ENCODE measurements at regions not wholly inside any gene's neighbourhood (a gene's known extent, or its start where the extent isn't known, plus 50 kb on each side); places are given as distances from the start of the nearest gene placed in this dataset.

- Histone ChIP-seq H3K27me3 (ENCODE audit: insufficient read depth, low read length) (no peaks in the 10 kb centered on the region), H3K36me3 (ENCODE audit: insufficient read depth, low read length) (no peaks in the 10 kb centered on the region), H2AFZ (ENCODE audit: low read length, unreplicated experiment) (no peak overlapping the region), H3K79me2 (ENCODE audit: control insufficient read depth, insufficient read depth, low read length, unreplicated experiment) (no peaks in the 10 kb centered on the region), H3K27ac (ENCODE audit: low read depth, low read length) (no peak overlapping the region), H3K4me3 (ENCODE audit: low read depth, low read length) (no peak overlapping the region), H3K4me1 (ENCODE audit: control insufficient read depth, insufficient read depth, low read length, unreplicated experiment) (no peaks in the 10 kb centered on the region)
These were observed 2882.5 kb downstream of the PCDH9 start for GRCh38 chr13:64347664-64348063.

- H3K36me3 ChIP-seq (ENCODE audit: insufficient read depth, low read length) = no peaks in the 10 kb centered on the region
- no peaks in the 10 kb centered on the region for H3K79me2 ChIP-seq (ENCODE audit: control insufficient read depth, insufficient read depth, low read length, unreplicated experiment)
- no peaks in the 10 kb centered on the region for H3K27me3 ChIP-seq (ENCODE audit: insufficient read depth, low read length)
- no peak overlapping the region for H2AFZ ChIP-seq (ENCODE audit: low read length, unreplicated experiment)
- no peaks in the 10 kb centered on the region for H3K4me1 ChIP-seq (ENCODE audit: control insufficient read depth, insufficient read depth, low read length, unreplicated experiment)
- H3K27ac ChIP-seq (ENCODE audit: low read depth, low read length) = no peak overlapping the region
- H3K4me3 ChIP-seq (ENCODE audit: low read depth, low read length) = no peak overlapping the region
These were observed 2890.6 kb downstream of the PCDH9 start for GRCh38 chr13:64339373-64340063.

DNA sequence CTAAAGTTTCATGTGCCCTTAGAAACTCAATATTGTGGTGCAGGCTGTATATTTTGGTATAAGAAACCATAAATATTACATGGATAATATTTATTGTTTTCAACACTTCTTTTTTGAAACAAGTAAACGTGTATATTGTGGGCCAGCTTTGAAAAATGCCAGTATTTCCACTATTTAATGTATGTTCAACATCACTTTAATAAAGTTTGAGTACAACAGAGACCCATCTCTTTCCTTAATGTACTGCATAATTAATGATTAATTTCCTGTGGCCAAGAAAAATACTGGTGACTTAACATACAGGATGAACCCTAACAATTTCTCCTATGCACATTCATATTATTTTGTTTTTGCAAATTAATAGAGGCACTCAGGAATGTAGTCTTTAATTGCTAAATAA is 2891.5 kb downstream of the PCDH9 start:
- H3K36me3 ChIP-seq (ENCODE audit: insufficient read depth, low read length) = no peaks in the 10 kb centered on the region
- no peaks in the 10 kb centered on the region for H3K4me1 ChIP-seq (ENCODE audit: control insufficient read depth, insufficient read depth, low read length, unreplicated experiment)
- no peak overlapping the region for H3K4me3 ChIP-seq (ENCODE audit: low read depth, low read length)
- no peak overlapping the region for H3K27ac ChIP-seq (ENCODE audit: low read depth, low read length)
- H2AFZ ChIP-seq (ENCODE audit: low read length, unreplicated experiment) = no peak overlapping the region
- no peaks in the 10 kb centered on the region for H3K79me2 ChIP-seq (ENCODE audit: control insufficient read depth, insufficient read depth, low read length, unreplicated experiment)
- no peaks in the 10 kb centered on the region for H3K27me3 ChIP-seq (ENCODE audit: insufficient read depth, low read length)

DNA sequence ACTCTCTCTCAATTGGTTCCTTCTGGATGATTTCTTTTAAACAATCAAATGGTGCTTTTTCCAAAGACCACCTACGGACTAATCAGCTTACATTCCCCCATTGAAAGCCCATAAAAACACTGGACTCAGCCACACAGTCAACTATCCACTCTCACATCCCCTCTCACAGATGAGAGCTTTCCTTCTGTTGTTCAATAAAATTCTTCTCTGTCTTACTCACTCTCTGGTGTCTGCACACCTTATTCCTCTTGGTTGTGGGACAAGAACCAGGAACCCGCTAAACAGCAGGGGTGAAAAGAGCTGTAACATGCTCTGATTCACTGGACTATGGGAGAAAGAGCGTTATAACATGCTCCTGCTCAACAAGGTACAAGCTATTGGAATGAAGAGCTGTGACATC is 2896.2 kb downstream of the PCDH9 start:
- Histone ChIP-seq H2AFZ (ENCODE audit: low read length, unreplicated experiment) (no peak overlapping the region), H3K27ac (ENCODE audit: low read depth, low read length) (no peak overlapping the region), H3K4me1 (ENCODE audit: control insufficient read depth, insufficient read depth, low read length, unreplicated experiment) (no peaks in the 10 kb centered on the region), H3K27me3 (ENCODE audit: insufficient read depth, low read length) (no peaks in the 10 kb centered on the region), H3K36me3 (ENCODE audit: insufficient read depth, low read length) (no peaks in the 10 kb centered on the region), H3K4me3 (ENCODE audit: low read depth, low read length) (no peak overlapping the region), H3K79me2 (ENCODE audit: control insufficient read depth, insufficient read depth, low read length, unreplicated experiment) (no peaks in the 10 kb centered on the region)

DNA sequence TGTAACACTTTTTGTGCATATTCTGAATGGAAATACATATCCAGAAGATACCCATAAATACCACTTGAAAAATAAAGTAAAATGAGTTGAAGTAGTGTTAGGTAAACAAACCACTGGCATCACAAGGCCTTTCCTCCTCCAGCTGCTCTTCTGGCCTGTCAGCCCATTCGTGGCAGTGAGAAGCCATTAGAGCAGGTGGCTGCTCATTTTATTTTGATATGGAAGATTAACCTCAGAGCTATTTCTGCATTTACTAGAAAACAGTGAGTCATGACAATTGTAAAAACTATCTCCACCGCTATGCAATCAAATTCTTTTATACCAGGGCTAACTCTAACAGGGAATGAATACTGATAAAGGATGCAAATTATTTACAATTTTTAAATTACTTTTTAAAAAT is 2898.1 kb downstream of the PCDH9 start:
- Histone ChIP-seq H3K4me1 (ENCODE audit: control insufficient read depth, insufficient read depth, low read length, unreplicated experiment) (no peaks in the 10 kb centered on the region), H3K4me3 (ENCODE audit: low read depth, low read length) (no peak overlapping the region)

GRCh38 chr13:64327505-64328194 is 2902.5 kb downstream of the PCDH9 start:
- Histone ChIP-seq H3K36me3 (ENCODE audit: insufficient read depth, low read length) (no peaks in the 10 kb centered on the region), H3K27me3 (ENCODE audit: insufficient read depth, low read length) (no peaks in the 10 kb centered on the region), H3K27ac (ENCODE audit: low read depth, low read length) (no peak overlapping the region), H3K79me2 (ENCODE audit: control insufficient read depth, insufficient read depth, low read length, unreplicated experiment) (no peaks in the 10 kb centered on the region), H3K4me3 (ENCODE audit: low read depth, low read length) (no peak overlapping the region), H2AFZ (ENCODE audit: low read length, unreplicated experiment) (no peak overlapping the region), H3K4me1 (ENCODE audit: control insufficient read depth, insufficient read depth, low read length, unreplicated experiment) (no peaks in the 10 kb centered on the region)

More for the DNA sequence above, 2898.1 kb downstream of the PCDH9 start:
- Histone ChIP-seq H2AFZ (ENCODE audit: low read length, unreplicated experiment) (no peak overlapping the region), H3K27ac (ENCODE audit: low read depth, low read length) (no peak overlapping the region), H3K27me3 (ENCODE audit: insufficient read depth, low read length) (no peaks in the 10 kb centered on the region), H3K79me2 (ENCODE audit: control insufficient read depth, insufficient read depth, low read length, unreplicated experiment) (no peaks in the 10 kb centered on the region), H3K36me3 (ENCODE audit: insufficient read depth, low read length) (no peaks in the 10 kb centered on the region)

DNA sequence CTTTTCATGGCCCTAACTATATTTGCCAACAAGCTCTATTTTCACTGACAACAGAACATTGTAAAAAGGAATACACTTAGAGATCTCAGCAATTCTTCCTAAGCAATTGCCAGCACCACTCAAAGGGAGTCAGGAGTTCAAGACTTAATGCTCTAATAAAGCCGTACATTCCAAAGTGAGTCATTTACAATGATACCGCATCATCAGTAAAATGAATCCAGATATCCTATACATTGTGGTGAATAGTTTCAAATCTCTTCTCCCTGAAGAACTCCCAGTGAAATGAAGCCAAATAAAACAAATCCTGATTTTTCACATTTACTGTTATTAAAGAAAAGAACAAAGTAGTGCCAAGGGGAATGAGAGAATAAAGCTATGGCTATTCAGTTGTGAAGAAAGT is 2898.7 kb upstream of the PCDH20 start:
- no peak overlapping the region for H2AFZ ChIP-seq (ENCODE audit: low read length, unreplicated experiment)
- no peak overlapping the region for H3K27ac ChIP-seq (ENCODE audit: low read depth, low read length)
- H3K36me3 ChIP-seq (ENCODE audit: insufficient read depth, low read length) = no peaks in the 10 kb centered on the region
- no peaks in the 10 kb centered on the region for H3K4me1 ChIP-seq (ENCODE audit: control insufficient read depth, insufficient read depth, low read length, unreplicated experiment)
- no peaks in the 10 kb centered on the region for H3K79me2 ChIP-seq (ENCODE audit: control insufficient read depth, insufficient read depth, low read length, unreplicated experiment)
- no peak overlapping the region for H3K4me3 ChIP-seq (ENCODE audit: low read depth, low read length)
- no peaks in the 10 kb centered on the region for H3K27me3 ChIP-seq (ENCODE audit: insufficient read depth, low read length)

DNA sequence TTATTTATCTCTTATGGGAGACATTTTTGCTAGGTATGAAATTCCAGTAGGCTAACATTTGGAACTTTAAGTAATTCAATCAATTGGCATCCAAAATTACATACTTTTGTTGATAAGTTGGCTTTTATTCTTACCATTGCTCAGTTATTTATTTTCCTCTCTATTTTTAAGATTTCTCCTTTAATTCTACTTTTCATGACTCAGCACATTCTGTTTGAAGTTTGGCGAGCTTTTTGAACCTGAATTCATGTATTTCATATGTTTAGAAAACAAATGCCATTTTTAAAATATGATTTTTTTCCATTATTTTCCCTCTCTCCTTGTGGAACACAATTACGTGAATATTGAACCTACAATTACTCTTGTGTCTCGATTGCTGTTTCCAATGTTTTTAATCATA is 2896.3 kb upstream of the PCDH20 start:
- H3K27ac ChIP-seq (ENCODE audit: low read depth, low read length) = no peak overlapping the region
- H2AFZ ChIP-seq (ENCODE audit: low read length, unreplicated experiment) = no peak overlapping the region
- H3K27me3 ChIP-seq (ENCODE audit: insufficient read depth, low read length) = no peaks in the 10 kb centered on the region
- no peaks in the 10 kb centered on the region for H3K4me1 ChIP-seq (ENCODE audit: control insufficient read depth, insufficient read depth, low read length, unreplicated experiment)
- H3K36me3 ChIP-seq (ENCODE audit: insufficient read depth, low read length) = no peaks in the 10 kb centered on the region
- no peaks in the 10 kb centered on the region for H3K79me2 ChIP-seq (ENCODE audit: control insufficient read depth, insufficient read depth, low read length, unreplicated experiment)
- no peak overlapping the region for H3K4me3 ChIP-seq (ENCODE audit: low read depth, low read length)

DNA sequence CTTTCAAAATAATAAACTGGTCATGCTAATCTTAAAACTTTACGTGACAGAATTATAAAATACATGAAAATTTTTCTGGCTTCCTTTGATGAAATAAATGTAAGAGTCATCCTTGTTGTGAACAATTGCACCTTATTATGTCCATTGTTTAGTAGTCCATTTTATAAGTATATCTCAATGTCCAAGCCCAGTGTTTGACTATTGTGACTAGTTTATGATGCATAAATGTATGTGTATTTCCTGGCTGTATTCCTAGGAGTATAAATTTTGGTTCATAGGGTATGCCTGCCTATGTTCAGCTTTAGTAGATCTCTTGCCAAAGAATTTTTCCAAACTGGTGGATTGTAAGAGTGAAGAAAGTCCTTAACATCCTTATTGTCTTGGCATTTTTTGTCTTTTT is 2895.5 kb upstream of the PCDH20 start:
- Histone ChIP-seq H3K27me3 (ENCODE audit: insufficient read depth, low read length) (no peaks in the 10 kb centered on the region), H3K4me3 (ENCODE audit: low read depth, low read length) (no peak overlapping the region), H3K27ac (ENCODE audit: low read depth, low read length) (no peak overlapping the region), H3K79me2 (ENCODE audit: control insufficient read depth, insufficient read depth, low read length, unreplicated experiment) (no peaks in the 10 kb centered on the region), H3K4me1 (ENCODE audit: control insufficient read depth, insufficient read depth, low read length, unreplicated experiment) (no peaks in the 10 kb centered on the region), H3K36me3 (ENCODE audit: insufficient read depth, low read length) (no peaks in the 10 kb centered on the region), H2AFZ (ENCODE audit: low read length, unreplicated experiment) (no peak overlapping the region)

- Histone ChIP-seq H3K27me3 (ENCODE audit: insufficient read depth, low read length) (no peaks in the 10 kb centered on the region), H2AFZ (ENCODE audit: low read length, unreplicated experiment) (no peak overlapping the region), H3K27ac (ENCODE audit: low read depth, low read length) (no peak overlapping the region), H3K36me3 (ENCODE audit: insufficient read depth, low read length) (no peaks in the 10 kb centered on the region), H3K4me1 (ENCODE audit: control insufficient read depth, insufficient read depth, low read length, unreplicated experiment) (no peaks in the 10 kb centered on the region), H3K4me3 (ENCODE audit: low read depth, low read length) (no peak overlapping the region), H3K79me2 (ENCODE audit: control insufficient read depth, insufficient read depth, low read length, unreplicated experiment) (no peaks in the 10 kb centered on the region)
These were observed 2889.6 kb upstream of the PCDH20 start for GRCh38 chr13:64305246-64305645.

DNA sequence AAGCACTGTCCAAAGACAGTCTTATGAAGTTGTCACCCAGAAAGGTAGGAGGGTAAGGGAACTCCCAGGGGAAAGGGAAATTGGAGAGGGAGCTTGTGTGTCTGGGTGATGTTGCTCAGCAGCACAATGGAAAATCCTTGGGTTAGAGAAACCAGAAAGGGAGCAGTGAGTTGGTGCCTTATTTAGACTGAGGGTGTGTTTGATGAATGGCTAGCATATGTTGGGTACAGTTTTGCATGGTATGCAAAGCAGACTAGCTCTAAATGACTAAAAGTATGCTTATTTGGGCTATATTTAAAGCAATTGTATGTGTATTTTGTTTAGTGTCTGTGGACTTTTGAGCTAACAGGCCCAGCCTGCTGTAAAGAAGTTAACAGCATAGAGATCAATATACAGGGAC is 2884.6 kb upstream of the PCDH20 start:
- H3K79me2 ChIP-seq (ENCODE audit: control insufficient read depth, insufficient read depth, low read length, unreplicated experiment) = no peaks in the 10 kb centered on the region
- H3K4me3 ChIP-seq (ENCODE audit: low read depth, low read length) = no peak overlapping the region
- H3K36me3 ChIP-seq (ENCODE audit: insufficient read depth, low read length) = no peaks in the 10 kb centered on the region
- no peaks in the 10 kb centered on the region for H3K27me3 ChIP-seq (ENCODE audit: insufficient read depth, low read length)
- no peaks in the 10 kb centered on the region for H3K4me1 ChIP-seq (ENCODE audit: control insufficient read depth, insufficient read depth, low read length, unreplicated experiment)
- H2AFZ ChIP-seq (ENCODE audit: low read length, unreplicated experiment) = no peak overlapping the region
- no peak overlapping the region for H3K27ac ChIP-seq (ENCODE audit: low read depth, low read length)

All from ACC112 (cell line).